Mucosa of descending colon (tissue), 3 donors: ENCODE measurements at regions not wholly inside any gene's neighbourhood (a gene's known extent, or its start where the extent isn't known, plus 50 kb on each side); places are given as distances from the start of the nearest gene placed in this dataset.

Source experiments
- ATAC-seq: fragments of 200-7000 bp; cut with Tn5 transposase; one replicate; pipeline ENCODE4 v1.9.1; 2020; ENCODE audit warnings: mild to moderate bottlenecking, moderate library complexity
- DNase-seq, 3 donors: peaks; one replicate each; pipeline ENCODE4 v3.0.0-alpha.2; 2020
- H3K36me3 ChIP-seq: fragments of 200-600 bp; one replicate; pipeline ENCODE4 v1.8.0; 2021; ENCODE audit warnings: low read depth, mild to moderate bottlenecking
- H3K4me1 ChIP-seq: fragments of 200-600 bp; one replicate; pipeline ENCODE4 v1.8.0; 2021; ENCODE audit warnings: low read depth, mild to moderate bottlenecking
- H3K4me3 ChIP-seq: fragments of 200-600 bp; one replicate; pipeline ENCODE4 v1.8.0; 2021; ENCODE audit warnings: mild to moderate bottlenecking
- H3K9me3 ChIP-seq: fragments of 200-600 bp; one replicate; pipeline ENCODE4 v1.8.0; 2021; ENCODE audit warnings: mild to moderate bottlenecking
- CTCF ChIP-seq: fragments of 200-600 bp; IDR thresholded peaks from one replicate; pipeline ENCODE4 v1.8.0; 2022; ENCODE audit warnings: antibody characterized with exemption, mild to moderate bottlenecking
- intact Hi-C, 2 donors: fragments of 100-400 bp; cut with DNase I in 1 of 2; cut with micrococcal nuclease in 1 of 2; formaldehyde crosslinking; loops; one replicate each; pipeline versions ENCODE4 v1.11.0 to v1.11.1; 2022; cut with DNase I, micrococcal nuclease
- donor health status: DM: no; HTN: no; CAD: no; lungs with moderate emphysema.
- donor health status: DM: no; HTN: no; CAD: no.
- donor health status: DM: no; HTN: yes; CAD: no.

GRCh38 chr15:72852273-72852672, 68.7 kb upstream of the ADPGK start:
- H3K9me3 ChIP-seq: no peaks in the 10 kb centered on the region
- no peak for ATAC-seq
- intact Hi-C loops: no loop called here
- DNase-seq: peak in 1 of 3 donors; percentile 7
- no peak for TF ChIP-seq CTCF
- no peaks in the 10 kb centered on the region for H3K36me3 ChIP-seq
- no peaks in the 10 kb centered on the region for H3K4me1 ChIP-seq
- H3K4me3 ChIP-seq: no peak overlapping the region

- Histone ChIP-seq H3K9me3 (no peaks in the 10 kb centered on the region), H3K4me1 (no peaks in the 10 kb centered on the region), H3K4me3 (no peak overlapping the region), H3K36me3 (no peaks in the 10 kb centered on the region)
- ATAC-seq (no peak), DNase-seq (no peak)
- intact Hi-C loops: no loop called here
- TF ChIP-seq CTCF: no peak
These were observed 68.0 kb upstream of the ADPGK start for GRCh38 chr15:72851586-72851985.

- Histone ChIP-seq H3K36me3 (no peaks in the 10 kb centered on the region), H3K4me3 (no peak overlapping the region), H3K9me3 (no peaks in the 10 kb centered on the region), H3K4me1 (no peaks in the 10 kb centered on the region)
- ATAC-seq: no peak
- DNase-seq: no peak
- intact Hi-C loops: no loop called here
- TF ChIP-seq CTCF: no peak
These were observed 67.3 kb upstream of the ADPGK start for GRCh38 chr15:72850833-72851232.

- no peak for TF ChIP-seq CTCF
- H3K9me3 ChIP-seq: no peaks in the 10 kb centered on the region
- no peaks in the 10 kb centered on the region for H3K4me1 ChIP-seq
- intact Hi-C loops: no loop called here
- no peaks in the 10 kb centered on the region for H3K36me3 ChIP-seq
- DNase-seq (no peak), ATAC-seq (no peak)
- no peak overlapping the region for H3K4me3 ChIP-seq
These were observed 64.2 kb upstream of the ADPGK start for GRCh38 chr15:72847806-72848205.

- DNase-seq: no peak
- no peak for ATAC-seq
- intact Hi-C loops: no loop called here
- TF ChIP-seq CTCF: no peak
- H3K4me3 ChIP-seq: no peak overlapping the region
- H3K4me1 ChIP-seq: no peaks in the 10 kb centered on the region
- H3K36me3 ChIP-seq: no peaks in the 10 kb centered on the region
- no peaks in the 10 kb centered on the region for H3K9me3 ChIP-seq
These were observed 63.5 kb upstream of the ADPGK start for GRCh38 chr15:72847033-72847432.

GRCh38 chr15:72845981-72846383, 62.4 kb upstream of the ADPGK start:
- no peaks in the 10 kb centered on the region for H3K9me3 ChIP-seq
- intact Hi-C loops: no loop called here
- ATAC-seq (no peak), DNase-seq (no peak)
- no peaks in the 10 kb centered on the region for H3K4me1 ChIP-seq
- H3K4me3 ChIP-seq: no peak overlapping the region
- TF ChIP-seq CTCF: no peak
- H3K36me3 ChIP-seq: no peaks in the 10 kb centered on the region
